Kasumi-1 (cell line): ENCODE measurements at regions not wholly inside any gene's neighbourhood (a gene's known extent, or its start where the extent isn't known, plus 50 kb on each side); places are given as distances from the start of the nearest gene placed in this dataset.
"Not testable (repeated sequence)": the region's sequence is repeated elsewhere in the genome, so short reads cannot be mapped to it uniquely, and the experiment has no call there.

Experiments
- DNase-seq, 2 experiments: peaks; one replicate each; lab custom pipeline; 2025; lab: John Stamatoyannopoulos, UW

DNA sequence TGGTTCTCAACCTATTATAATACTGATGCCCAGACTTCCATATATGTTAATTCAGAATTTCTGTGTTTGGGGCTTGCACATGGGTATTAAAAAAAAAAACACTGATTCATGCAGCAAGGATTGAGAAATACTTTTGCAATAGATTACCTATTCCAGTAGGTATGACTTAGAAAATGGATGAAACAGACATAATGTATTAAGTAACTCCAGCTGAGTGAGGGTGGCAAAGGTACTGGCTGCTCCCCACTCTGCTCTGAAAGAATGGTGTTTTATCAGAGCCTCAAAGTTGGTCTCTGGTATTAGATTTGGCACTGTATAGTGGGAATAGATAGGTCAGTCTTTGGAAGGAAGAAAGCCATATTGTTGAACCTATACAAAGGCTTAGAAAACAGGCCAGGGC, 234.3 kb upstream of the FOLH1 start:
- no peak for DNase-seq

DNA sequence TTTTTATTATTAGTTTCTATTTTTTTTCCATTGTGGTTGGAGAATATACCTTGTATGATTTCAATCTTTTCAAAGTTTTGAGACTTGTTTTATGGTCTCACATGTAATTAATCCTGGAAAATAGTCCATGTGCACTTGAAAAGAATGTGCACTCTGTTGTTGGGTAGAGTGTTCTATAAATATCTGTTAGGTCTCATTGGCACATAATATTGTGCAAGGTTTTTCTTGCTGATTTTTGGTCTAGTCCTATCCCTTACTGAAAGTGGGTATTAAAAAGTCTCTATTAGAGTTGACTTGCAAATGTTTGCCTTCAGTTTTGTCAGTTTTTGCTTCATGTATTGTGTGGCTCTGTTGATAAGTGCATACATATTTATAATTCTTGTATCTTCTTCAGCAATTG, 231.5 kb upstream of the FOLH1 start:
- not testable (repeated sequence) for DNase-seq

DNA sequence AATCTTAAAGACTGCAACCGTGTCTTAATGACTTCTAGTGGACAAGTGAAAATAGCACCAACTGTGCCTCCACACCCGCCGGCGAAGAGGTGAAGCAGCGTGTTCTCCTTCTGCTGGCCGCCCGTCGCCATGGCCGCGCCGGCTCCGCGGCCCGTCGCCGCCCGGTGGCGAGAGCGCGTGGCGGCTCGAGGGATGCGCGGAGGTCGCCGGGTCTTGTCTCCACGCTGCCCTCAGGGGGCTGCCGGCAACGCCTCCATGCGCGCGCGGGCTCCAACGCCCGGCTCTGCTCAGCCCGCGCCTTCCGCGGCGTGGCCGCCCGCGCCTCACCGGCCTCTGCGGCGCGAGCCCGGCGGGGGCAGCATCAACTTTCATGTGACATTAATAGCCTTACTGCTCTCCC, 225.9 kb upstream of the FOLH1 start:
- DNase-seq: not testable (repeated sequence)

DNA sequence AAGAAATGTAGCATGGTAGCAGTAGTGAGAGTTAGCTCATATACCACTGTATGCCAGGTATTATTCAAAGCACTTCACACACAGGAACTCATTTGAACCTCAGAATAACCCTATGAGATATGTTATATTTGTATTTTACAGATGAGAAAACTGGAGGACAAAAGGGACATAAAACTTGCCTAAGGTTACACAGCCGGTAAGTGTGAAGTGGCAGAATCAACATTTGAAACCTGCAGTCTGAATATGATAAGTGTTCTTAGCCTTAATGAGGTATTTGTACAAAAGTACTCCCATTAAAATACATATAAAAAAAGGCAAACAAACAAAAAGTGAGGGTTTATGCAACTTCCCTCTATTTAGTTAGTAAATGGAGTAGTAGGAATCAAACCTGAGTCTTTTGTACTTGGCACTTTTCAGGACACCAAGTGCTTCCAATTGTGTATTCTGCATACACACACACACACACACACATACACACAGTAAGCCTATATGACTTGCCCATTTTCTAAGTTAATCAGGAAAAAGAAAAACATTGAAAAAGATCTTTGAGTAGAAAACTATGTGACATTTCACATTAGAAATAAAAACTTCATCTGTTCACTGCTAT, 223.9 kb upstream of the FOLH1 start:
- DNase-seq: no peak

DNA sequence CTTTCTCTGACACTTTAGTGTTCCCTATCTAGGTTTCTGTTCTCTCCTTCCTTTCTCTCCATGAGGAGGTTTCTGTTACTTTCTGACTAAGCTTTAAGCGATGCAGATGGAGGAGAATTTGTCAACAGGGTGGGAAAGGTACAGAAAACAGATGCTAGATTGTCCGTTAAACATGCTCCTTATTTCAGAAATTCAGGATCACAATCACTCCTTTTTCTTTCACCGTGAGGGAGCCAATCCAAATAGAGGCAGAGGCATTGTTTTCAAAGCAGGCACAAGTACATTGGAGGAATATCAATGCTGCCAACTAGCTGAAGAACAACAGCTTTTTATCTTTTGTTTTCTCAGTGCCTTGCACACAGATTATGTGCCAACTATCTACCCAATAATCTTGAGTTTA, 215.7 kb upstream of the FOLH1 start:
- DNase-seq: no peak

DNA sequence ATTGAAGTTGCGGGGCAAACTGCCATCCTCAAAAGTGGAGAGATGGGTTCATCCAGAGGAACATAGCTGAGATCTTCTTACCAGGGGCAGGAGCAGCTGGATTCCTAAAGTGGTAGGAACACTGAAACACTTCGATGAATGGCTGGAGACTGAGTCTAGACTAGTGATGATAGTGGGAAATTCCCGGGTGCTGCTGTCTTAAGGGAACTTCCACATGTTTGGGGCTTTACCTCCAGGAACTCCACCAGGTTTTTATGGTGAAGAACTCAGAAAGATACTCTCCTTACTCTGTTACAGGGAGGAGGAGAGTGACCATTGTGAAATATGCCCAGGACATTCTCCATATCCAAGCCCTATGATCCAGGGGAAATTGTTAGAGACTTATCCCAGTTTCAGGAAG, 210.5 kb upstream of the FOLH1 start:
- not testable (repeated sequence) for DNase-seq

DNA sequence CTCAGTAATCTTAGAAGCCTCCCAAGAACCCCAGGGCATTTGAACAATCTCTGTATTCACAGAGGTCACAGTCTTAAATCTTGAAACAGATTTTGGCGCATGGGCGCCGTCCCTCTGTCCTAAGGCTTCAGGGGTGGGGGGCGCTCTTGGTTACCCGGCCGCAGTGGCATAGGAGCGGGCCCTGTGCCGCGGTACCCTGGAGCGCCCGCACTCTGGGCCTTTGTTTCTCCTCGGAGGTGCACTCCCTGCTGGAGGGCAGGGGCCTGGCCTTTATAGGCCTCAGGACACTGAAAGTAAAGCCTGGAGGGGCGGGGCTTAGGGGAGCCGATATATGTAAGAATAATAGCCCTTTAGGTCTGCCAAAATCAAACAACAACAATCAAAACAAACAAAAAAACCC, 197.3 kb upstream of the FOLH1 start:
- DNase-seq: no peak

DNA sequence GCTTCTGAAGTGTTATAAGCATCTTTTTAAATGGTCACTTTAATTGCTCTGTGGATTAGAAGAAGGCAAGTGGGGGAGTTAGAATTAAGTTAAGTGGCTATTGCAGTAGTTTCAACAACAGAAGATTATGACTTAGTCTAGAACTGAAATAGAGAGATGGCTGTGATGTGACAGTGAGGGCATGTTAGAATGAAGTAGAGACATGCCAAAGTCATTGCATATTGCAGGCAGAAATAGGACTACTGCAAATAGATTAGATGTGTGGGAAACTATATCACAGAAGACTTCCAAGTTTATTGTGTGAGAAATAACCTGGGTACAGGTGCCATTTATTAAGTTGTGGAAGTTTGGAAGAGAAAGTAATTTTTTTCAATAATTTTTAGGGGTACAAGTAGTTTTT, 187.4 kb upstream of the FOLH1 start:
- not testable (repeated sequence) for DNase-seq

DNA sequence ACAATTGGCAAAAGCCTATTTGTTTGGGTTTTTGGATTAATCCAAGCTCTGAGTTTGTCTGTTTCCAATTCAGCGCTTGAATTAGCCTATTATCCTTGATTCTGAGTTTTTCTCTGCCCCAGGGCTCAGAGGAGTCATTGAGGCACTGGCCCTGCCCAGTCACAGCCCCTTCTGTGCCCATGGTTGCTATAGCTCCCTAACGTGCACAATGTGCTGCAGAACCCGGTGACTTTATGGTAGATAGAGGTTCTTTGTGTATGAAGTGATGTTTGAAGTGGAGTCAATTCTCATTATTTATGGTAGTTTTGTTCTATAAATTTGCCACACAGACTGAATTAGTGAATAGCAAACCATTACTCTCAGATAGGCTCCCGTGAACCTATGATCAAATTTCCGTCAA, 182.0 kb upstream of the FOLH1 start:
- DNase-seq: not testable (repeated sequence)

DNA sequence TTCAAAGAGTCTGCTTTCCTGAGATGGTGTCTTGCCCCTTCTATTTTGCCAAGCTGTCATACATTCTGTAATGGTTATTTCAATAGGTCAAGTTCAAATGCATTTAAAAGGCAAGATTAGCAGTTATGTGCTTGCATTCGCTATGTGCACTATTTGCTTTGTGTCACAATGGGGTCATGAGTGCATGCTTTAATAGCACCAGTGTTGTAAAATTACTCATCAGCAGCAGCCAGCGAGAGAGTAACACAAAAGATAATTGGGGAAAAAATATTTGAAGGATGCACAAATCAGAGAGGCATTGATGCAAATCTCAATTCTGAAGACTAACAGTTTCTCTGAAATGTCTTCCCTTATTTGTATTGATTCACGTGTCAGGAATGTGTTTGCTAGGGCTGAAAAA, 180.7 kb upstream of the FOLH1 start:
- DNase-seq: not testable (repeated sequence)

DNA sequence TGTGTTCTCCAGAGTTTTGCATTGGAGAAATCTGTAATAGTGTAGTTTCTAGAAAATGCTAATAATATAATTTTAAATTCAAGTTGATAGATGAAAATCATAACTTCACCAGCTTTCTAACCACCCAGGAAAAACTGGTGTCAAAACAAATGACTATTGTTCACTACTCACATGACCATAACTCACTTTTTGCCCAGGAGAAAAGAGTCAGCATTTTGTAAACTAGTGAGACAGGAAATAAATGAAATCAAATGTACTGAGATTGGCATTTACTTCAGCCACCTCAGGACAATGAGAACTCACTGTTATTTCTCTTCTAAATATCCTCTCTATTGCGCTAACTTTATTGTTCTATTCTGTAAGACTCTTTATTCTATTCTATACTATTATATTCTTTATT, 176.0 kb upstream of the FOLH1 start:
- DNase-seq: not testable (repeated sequence)

DNA sequence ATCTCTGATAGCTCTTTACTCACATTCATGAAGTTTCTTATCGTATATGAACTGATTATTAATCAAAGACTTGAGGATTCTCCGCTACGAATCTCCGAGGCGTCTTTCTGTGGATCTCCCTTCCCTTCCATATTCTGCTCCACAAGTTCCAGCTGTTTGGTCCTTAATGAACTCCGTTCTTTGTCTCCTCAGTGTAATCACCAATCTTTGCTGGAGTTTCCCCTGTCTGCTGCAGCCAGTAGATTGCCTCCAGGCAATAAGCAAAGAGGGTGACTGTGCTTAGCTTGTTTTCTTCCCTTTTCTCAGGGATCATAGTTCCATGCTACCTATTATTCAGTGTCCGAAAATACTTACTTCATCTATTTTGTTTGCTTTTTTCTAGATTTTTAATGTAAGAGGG, 169.6 kb upstream of the FOLH1 start:
- no peak for DNase-seq

DNA sequence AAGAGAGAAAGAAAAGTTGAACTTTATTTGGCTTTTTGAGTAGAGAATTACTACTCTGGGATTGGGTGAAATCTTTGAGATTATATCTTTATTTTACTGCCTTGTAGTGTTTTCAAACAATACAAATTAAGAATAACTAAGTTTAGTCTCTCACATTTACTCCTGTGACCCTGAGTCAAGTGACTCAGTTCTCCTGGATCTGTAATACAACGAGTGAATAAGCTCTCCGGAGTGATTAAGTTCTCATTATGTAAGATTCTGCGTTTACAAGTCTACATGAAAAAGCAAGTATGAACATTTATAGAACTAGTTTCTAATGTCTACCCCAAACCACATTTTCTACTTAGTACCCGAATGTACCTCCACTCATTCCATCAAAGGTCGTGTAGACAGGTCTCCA, 165.5 kb upstream of the FOLH1 start:
- not testable (repeated sequence) for DNase-seq

DNA sequence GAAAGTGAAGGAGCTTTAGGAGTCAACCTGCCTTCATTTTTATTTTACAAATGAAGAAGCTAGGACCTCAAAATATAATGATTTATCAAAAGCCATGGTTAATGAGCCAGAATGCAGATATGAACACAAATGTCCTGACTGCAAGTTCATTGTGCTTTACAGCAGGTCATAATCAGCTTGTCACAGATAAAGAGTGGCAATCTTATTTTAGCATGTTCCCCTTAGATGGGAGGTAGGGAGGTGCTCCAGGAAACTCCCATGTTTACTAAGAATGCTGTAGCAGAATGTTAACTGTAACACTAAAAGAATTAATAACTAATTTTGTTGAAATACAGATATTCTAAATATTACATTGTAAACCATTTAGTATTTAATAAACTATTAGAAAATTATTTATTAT, 165.0 kb upstream of the FOLH1 start:
- not testable (repeated sequence) for DNase-seq

DNA sequence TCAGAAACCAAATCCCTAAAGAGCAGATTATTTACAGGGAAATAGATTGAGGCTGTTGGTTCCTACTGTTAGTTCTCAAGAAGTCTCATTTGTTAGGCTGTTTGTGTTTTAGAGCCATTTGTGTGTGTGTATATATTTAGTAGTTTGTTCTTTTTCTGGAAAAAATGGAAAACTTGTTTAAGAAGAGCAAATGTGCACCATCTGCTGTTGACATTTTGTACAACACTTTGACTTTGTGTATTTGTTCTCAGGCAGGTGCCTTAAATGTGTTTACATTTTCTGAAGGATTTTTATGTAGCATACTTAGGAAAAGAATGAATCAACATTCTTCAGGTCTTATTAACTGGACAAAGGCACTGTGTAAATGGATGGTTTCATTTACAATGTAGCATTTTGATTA, 163.7 kb upstream of the FOLH1 start:
- DNase-seq: peak in 1 of 2 experiments; percentile 11

DNA sequence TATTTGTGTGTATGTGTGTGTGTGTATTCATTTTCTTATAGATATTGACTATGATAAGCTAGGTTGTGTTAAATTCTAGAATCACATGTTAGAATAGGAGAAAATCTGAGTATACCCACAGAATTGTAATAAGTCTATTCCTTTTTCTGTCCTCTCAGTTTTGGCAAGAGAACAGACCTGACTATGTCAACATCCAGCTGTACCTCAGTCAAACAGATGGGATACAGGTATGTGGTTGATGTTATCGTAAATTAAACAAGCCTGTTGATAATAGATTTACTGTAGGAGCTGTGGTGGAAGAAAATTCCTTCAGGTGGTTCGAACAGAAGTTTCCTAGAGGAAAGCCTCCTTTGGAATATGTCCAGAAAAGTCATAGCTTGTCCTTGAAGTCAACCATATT, 160.2 kb upstream of the FOLH1 start:
- DNase-seq: not testable (repeated sequence)

DNA sequence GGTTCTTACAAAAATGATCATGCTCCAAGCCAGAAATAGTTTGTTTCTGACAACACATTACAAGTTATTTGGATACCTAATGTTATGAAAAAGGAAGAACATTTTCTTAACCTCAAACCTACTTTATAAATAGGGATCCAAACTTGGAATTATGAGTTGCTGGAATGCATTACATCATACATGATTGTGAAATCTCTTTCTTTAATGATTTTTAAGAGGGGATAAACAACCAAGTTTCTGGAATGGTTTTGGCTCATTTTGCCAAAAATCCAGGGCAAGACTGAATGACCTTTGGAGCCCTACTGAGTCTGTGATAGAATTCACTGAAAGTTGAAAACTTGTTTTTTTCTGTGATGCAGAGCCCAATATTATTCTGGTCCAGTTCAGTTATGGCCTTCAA, 157.0 kb upstream of the FOLH1 start:
- DNase-seq: not testable (repeated sequence)

DNA sequence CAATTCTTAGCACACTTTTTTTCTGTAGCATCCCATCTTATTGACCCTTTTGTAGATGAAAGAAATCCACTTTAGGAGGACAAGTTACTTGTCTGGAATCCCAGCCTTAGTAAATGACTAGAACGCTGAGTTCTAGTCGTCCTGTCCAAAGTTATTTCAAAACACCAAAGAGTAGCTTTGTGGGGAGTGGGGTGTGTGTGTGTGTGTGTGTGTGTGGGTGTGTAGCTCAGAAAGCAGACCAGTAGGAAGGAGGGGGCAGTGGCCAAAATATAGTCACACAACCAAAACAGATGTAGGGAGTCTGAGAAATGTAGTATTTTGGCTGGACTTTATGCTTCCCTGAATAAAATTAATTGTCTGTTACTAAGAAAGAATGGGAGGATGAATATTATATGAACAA, 154.6 kb upstream of the FOLH1 start:
- DNase-seq: not testable (repeated sequence)

DNA sequence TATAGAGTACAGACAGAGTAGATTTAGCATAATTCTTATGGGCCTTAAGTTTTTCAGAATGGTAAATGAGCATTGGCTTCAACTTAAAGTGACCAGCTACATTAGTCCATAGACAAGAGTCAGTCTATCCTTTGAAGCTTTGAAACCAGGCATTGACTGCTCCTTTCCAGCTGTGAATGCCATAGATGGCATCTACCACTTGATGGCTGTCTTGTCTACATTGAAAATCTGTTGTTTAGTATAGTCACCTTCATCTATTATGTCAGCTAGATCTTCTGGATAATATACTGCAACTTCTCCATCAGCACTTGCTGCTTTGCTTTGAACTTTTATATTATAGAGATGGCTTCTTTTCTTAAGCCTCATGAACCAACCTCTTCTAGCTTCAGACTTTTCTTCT, 146.1 kb upstream of the FOLH1 start:
- not testable (repeated sequence) for DNase-seq

DNA sequence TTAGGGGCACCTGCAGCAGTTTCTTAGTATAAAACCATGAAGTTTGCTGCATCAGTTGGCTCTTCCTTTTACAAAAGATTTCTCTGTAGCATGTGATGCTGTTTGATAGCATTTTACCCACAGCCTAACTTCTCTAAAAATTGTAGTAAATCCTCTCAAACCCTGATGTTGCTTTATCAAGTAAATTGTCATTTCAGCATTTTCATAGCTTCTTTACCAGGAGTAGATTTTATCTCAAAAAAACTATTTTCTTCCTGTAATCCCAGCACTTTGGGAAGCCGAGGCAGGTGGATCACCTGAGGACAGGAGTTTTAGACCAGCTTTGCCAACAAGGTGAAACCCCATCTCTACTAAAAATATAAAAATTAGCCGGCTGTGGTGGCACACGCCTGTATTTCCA, 144.5 kb upstream of the FOLH1 start:
- DNase-seq: not testable (repeated sequence)

DNA sequence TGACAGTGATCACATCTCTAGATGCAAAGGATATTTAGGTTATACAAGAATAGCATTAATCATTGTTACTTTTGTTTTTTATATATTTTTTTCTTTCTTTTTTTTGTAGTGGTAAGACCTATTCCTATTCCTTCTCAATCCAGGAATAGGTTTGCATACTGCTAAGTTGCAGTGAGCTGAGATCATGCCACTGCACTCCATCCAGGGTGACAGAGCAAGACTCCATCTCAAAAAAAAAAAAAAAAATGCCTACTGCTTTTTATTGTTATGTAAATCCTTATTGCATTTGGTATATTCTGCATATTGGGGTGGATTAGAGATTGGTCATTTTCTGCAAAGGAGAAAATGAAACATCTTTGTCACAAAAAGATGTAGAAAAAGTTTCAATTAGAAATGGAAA, 138.2 kb upstream of the FOLH1 start:
- DNase-seq: not testable (repeated sequence)

DNA sequence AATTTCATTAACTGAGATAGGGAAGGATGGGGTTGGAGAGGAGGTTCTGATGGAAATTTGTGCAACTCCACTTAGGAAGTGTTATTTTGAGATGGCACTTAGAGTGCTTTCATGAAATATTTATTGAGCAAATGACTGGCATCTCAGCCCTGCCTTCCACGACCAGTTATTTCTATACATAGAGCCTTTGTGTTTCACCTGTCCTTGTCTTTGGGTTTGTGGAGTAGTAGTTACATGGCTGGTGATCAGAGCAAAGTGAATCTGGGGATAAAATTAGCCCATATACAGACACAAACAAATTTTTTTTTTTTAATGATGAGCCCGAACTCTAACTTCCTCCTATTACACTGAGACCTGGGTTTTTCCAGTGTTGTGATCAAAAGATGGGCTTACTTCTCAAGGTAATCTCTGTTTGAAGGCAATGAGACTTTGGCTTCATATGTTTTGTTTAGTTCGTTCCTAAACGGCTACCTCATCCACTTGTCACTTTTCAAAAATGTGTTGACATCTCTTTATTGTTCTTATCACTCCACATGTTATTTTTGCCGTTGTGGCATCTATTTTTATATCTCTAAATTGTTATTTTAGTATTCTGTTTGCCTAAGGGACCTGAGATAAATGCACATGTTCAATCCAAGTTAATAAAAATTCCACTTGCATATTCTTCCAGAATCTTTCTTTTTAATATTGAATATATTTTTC, 120.2 kb upstream of the FOLH1 start:
- not testable (repeated sequence) for DNase-seq

DNA sequence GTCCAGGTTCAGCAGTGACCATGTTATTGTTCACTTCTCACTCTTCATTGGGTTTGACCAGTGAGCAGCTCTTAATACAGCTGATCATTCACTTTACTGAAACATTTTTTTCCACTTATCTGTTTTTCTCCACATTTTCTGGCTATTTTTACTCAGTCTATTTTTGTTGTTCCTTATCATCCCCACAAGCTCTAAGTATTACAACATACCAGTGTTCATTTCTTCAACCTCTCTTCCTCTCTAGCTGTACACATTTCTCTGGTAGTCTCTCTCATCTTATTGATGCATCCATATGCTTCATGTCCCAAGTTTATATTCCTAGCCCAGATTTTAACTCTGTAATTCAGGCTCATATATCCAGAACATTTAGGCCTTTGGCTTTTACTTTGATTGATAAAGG, 119.4 kb upstream of the FOLH1 start:
- not testable (repeated sequence) for DNase-seq

DNA sequence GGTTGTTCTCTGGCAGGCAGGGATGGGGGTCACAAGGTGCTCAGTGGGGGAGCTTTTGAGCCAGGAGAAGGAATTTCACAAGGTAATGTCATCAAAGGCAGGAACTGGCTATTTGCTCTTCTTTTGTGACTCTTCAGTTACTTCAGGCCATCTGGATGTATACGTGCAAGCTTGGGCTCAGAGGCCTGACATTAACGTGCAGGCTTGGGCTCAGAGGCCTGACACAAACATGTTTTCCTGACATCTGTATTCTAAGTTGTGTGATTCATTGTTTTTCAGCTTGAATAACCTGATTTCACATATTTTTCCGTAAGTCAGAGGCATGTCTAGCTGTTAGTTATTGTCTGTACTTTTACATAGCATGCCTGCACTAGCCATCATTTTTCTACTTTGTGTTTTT, 118.2 kb upstream of the FOLH1 start:
- DNase-seq: not testable (repeated sequence)
